ENCODE measurements at regions not wholly inside any gene's neighbourhood (a gene's known extent, or its start where the extent isn't known, plus 50 kb on each side); places are given as distances from the start of the nearest gene placed in this dataset.

DNA sequence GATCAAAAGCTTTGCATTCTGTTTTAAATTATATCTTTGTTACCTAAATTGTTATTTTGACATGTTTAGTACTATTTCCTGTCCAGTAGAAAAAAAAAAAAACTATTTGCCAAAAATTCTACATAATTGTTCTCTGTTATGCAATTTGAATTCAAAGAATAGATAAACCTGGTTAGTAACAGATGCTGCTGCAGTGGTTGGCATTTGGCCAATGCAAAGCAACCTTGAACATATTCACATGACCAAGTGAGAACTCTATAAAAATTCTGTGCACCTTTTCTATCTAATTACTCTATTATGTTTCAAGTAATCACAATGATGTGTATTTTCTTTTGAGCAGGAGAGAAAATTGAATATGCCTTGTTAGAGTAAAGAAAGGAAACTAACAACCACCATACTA lies 1473.4 kb downstream of the RPA4 start:
- TF ChIP-seq POLR2A (IDR thresholded peaks at IDR 0.05) = no peak
- TF ChIP-seq, protein P1, sequence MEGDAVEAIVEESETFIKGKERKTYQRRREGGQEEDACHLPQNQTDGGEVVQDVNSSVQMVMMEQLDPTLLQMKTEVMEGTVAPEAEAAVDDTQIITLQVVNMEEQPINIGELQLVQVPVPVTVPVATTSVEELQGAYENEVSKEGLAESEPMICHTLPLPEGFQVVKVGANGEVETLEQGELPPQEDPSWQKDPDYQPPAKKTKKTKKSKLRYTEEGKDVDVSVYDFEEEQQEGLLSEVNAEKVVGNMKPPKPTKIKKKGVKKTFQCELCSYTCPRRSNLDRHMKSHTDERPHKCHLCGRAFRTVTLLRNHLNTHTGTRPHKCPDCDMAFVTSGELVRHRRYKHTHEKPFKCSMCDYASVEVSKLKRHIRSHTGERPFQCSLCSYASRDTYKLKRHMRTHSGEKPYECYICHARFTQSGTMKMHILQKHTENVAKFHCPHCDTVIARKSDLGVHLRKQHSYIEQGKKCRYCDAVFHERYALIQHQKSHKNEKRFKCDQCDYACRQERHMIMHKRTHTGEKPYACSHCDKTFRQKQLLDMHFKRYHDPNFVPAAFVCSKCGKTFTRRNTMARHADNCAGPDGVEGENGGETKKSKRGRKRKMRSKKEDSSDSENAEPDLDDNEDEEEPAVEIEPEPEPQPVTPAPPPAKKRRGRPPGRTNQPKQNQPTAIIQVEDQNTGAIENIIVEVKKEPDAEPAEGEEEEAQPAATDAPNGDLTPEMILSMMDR (IDR thresholded peaks at IDR 0.05) = no peak
- intact Hi-C loops (cut with DNase I) = no loop called here
- no peaks in the 10 kb centered on the region for H3K4me1 ChIP-seq
- no peak overlapping the region for H3K27ac ChIP-seq
- no peak overlapping the region for H3K4me3 ChIP-seq (replicated peaks in 1 of 3)
- no peaks in the 10 kb centered on the region for H3K27me3 ChIP-seq
- H3K36me3 ChIP-seq = no peaks in the 10 kb centered on the region
- H3K9me3 ChIP-seq = no peaks in the 10 kb centered on the region
- no peak for DNase-seq

DNA sequence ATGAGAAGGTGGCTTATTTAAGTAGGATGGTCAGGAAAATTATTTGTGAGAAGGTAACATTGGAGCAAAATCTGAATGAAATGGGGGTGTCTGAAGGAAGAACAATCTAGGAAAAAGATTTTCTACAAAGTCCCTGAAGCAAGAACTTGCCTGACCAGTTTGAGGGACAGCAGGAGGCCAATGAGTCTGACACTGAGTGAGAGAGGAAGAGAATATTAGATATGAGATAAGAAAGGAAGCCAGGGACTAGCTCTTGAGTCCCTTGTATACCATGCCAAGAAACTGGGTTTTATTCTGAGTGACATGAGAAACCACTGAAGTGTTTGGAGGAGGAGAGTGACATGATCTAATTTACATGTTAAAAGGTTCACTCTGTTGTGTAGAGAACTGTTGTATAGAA lies 1478.9 kb downstream of the RPA4 start:
- no peak for DNase-seq
- Histone ChIP-seq H3K4me1 (no peaks in the 10 kb centered on the region), H3K9me3 (no peaks in the 10 kb centered on the region), H3K36me3 (no peaks in the 10 kb centered on the region), H3K27me3 (no peaks in the 10 kb centered on the region), H3K27ac (no peak overlapping the region), H3K4me3 (replicated peaks in 1 of 3) (no peak overlapping the region)
- intact Hi-C loops (cut with DNase I) = no loop called here
- TF ChIP-seq, protein P1 (IDR thresholded peaks at IDR 0.05) = no peak
- no peak for TF ChIP-seq POLR2A (IDR thresholded peaks at IDR 0.05)

DNA sequence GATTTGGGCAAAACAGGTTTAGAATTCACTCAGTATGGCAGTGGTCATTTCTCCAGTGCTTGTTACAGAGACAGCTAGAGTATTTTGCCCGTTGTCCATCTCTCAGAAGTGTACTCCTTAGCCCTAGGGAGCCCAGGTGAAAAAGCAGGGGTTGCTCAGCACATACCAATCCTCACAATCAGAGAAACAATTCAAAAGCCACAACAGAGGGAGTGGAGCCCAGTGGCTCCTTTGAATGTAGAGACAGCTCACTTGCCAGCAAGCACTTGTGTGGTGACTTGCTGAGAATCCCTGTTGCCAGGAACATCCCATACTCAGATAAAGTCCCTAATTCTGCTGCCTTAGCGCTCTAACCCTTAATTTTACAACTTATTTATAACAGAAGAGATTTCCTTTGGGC lies 1488.3 kb downstream of the RPA4 start:
- no peaks in the 10 kb centered on the region for H3K4me1 ChIP-seq
- no peaks in the 10 kb centered on the region for H3K36me3 ChIP-seq
- H3K27me3 ChIP-seq = no peaks in the 10 kb centered on the region
- TF ChIP-seq, protein P1 (IDR thresholded peaks at IDR 0.05) = no peak
- no peak for TF ChIP-seq POLR2A (IDR thresholded peaks at IDR 0.05)
- intact Hi-C loops (cut with DNase I) = no loop called here
- no peaks in the 10 kb centered on the region for H3K9me3 ChIP-seq
- no peak overlapping the region for H3K27ac ChIP-seq
- H3K4me3 ChIP-seq (replicated peaks in 1 of 3) = no peak overlapping the region
- no peak for DNase-seq
- WGBS, 2 donors = 69 to 73% methylated on average over 2 of the region's 2 CpGs

DNA sequence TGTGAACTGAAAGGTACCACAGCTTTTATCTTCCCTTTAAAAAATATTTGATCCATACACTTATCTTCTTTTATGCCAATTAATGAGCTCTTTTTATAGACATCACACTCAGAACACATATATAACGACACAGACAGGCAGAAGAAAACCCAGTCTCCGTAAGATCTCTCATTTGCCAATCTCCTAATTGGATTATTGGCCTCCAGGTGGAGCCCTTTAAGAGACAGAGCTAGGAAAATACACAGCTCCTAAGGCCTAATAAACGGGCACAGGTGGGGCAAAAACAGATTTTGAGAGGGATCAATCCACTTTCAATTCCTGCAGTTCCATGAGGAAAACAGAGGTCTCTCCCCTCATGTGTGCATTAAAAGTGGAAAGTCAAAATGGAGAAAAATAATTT lies 1495.4 kb downstream of the RPA4 start:
- H3K9me3 ChIP-seq = no peaks in the 10 kb centered on the region
- no peak for DNase-seq
- intact Hi-C loops (cut with DNase I) = no loop called here

DNA sequence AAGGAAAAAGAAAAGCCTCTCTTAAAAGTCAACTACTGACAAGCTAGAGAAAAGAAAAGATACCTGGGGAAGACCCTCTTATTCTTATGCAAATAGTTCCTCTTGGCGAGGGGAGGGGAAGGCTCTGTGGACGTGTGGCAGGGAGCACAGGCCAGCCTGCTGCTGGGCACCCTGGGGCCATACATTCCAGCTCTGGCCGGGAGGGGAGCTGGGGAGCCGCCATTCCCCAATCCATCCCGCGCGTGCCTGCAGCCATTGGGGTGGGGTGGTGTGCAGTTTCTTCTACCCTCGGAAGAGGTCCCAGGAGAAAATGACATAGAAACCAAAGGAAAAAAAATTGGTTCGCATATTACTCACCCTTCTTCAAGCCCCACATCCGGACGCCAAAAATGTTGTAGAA lies 1496.4 kb downstream of the RPA4 start:
- no peak for DNase-seq
- Histone ChIP-seq H3K27me3 (no peaks in the 10 kb centered on the region), H3K4me3 (replicated peaks in 1 of 3) (no peak overlapping the region), H3K9me3 (no peaks in the 10 kb centered on the region), H3K27ac (no peak overlapping the region), H3K4me1 (no peaks in the 10 kb centered on the region), H3K36me3 (no peaks in the 10 kb centered on the region)
- TF ChIP-seq, protein P1 (IDR thresholded peaks at IDR 0.05) = no peak
- no peak for TF ChIP-seq POLR2A (IDR thresholded peaks at IDR 0.05)
- intact Hi-C loops (cut with DNase I) = no loop called here
- WGBS, 2 donors = 84 to 86% methylated on average over 11 of the region's 11 CpGs

More for the DNA sequence above, 1495.4 kb downstream of the RPA4 start:
- Histone ChIP-seq H3K27me3 (no peaks in the 10 kb centered on the region), H3K4me3 (replicated peaks in 1 of 3) (no peak overlapping the region), H3K27ac (no peak overlapping the region), H3K36me3 (no peaks in the 10 kb centered on the region), H3K4me1 (no peaks in the 10 kb centered on the region)
- WGBS, 2 donors = 71 to 83% methylated on average over 3 of the region's 3 CpGs
- TF ChIP-seq, protein P1 (IDR thresholded peaks at IDR 0.05) = no peak
- TF ChIP-seq POLR2A (IDR thresholded peaks at IDR 0.05) = no peak
